OCI-LY3 (cell line): ENCODE measurements at regions not wholly inside any gene's neighbourhood (a gene's known extent, or its start where the extent isn't known, plus 50 kb on each side); places are given as distances from the start of the nearest gene placed in this dataset.
"Not testable (repeated sequence)": the region's sequence is repeated elsewhere in the genome, so short reads cannot be mapped to it uniquely, and the experiment has no call there.

Experiments
- H2AFZ ChIP-seq: fragments of 200-600, 300-600 bp; shearing (Covaris generic); 2 replicates; pipeline ENCODE4 v1.6.0; 2014; ENCODE audit warnings: antibody characterized with exemption, low read depth, low read length
- H3K27ac ChIP-seq: fragments of 200-600, 300-600 bp; sonication (generic); 2 replicates; pipeline ENCODE4 v1.5.1; 2014; ENCODE audit warnings: mild to moderate bottlenecking, low read length, moderate library complexity, mixed read lengths
- H3K27me3 ChIP-seq: fragments of 200-600, 300-600 bp; sonication (generic); 2 replicates; pipeline ENCODE4 v1.6.1; 2014; ENCODE audit warnings: low read depth, low read length, mixed read lengths
- H3K36me3 ChIP-seq: fragments of 200-600, 300-600 bp; sonication (generic); replicated peaks from 2 replicates; pipeline ENCODE3; 2014; ENCODE audit warnings: low read depth, low read length, mixed read lengths
- H3K4me1 ChIP-seq: fragments of 300-600, 200-600 bp; sonication (generic); 2 replicates; pipeline ENCODE4 v1.6.1; 2014; ENCODE audit warnings: low read length, mixed read lengths
- H3K4me2 ChIP-seq: fragments of 200-600, 300-600 bp; sonication (generic); 2 replicates; pipeline ENCODE4 v1.6.1; 2014; ENCODE audit warnings: low read length, mixed read lengths
- H3K4me3 ChIP-seq: fragments of 300-600, 200-600 bp; sonication (generic); 2 replicates; pipeline ENCODE4 v1.5.1; 2014; ENCODE audit warnings: antibody characterized with exemption, mild to moderate bottlenecking, low read length, moderate library complexity
- H3K79me2 ChIP-seq: fragments of 300-600, 200-600 bp; shearing (Covaris generic); 2 replicates; pipeline ENCODE4 v1.6.1; 2014; ENCODE audit warnings: mild to moderate bottlenecking, low read length, mixed read lengths
- H3K9ac ChIP-seq: fragments of 300-600, 200-600 bp; shearing (Covaris generic); 2 replicates; pipeline ENCODE4 v1.6.0; 2014; ENCODE audit warnings: mild to moderate bottlenecking, low read length, moderate library complexity
- H3K9me3 ChIP-seq: fragments of 200-600, 300-600 bp; shearing (Covaris generic); 2 replicates; pipeline ENCODE4 v1.6.1; 2014; ENCODE audit warnings: low read length, mixed read lengths; ENCODE audit not compliant: insufficient read depth
- H4K20me1 ChIP-seq: fragments of 200-600, 300-600 bp; sonication (generic); 2 replicates; pipeline ENCODE4 v1.6.1; 2016; ENCODE audit warnings: low read length, mixed read lengths; ENCODE audit not compliant: insufficient read depth
- EZH2phosphoT487 ChIP-seq: fragments of 200-600 bp; shearing (Covaris generic); IDR thresholded peaks from 2 replicates; pipeline ENCODE4 v1.6.1; 2018; ENCODE audit warnings: antibody characterized with exemption, mixed run types, low read depth
- TF ChIP-seq, protein P1 (sequence below): fragments of 200-600, 300-600 bp; sonication (generic); IDR thresholded peaks from 2 replicates; pipeline ENCODE4 v1.5.1; 2014; ENCODE audit warnings: antibody characterized with exemption, low read length, low read depth

DNA sequence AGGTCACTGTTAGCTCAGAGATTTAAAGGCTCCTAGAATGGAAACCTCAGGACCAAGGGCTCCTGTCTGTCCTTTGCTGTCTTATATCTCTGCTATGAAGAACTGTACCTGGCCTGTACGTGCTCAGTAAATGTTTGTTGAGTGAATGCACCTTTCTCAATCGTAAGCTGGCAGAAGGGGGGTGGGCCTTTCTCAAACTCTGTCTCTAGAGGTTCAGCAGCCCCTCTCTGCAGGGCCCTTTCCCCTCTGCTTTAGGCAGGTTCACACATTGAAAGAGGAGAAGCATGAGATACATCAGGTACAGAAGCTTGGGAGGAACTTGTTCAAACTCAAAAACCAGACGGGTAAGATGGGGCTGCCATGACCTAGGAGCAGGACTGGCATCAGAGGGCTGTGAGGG lies 155.6 kb downstream of the GOLGA6L4 start:
- Histone ChIP-seq H4K20me1 (no peaks in the 10 kb centered on the region), H3K9ac (no peak overlapping the region), H3K27ac (no peak overlapping the region), H3K4me1 (no peaks in the 10 kb centered on the region), H3K9me3 (no peaks in the 10 kb centered on the region), H3K4me3 (no peak overlapping the region), H3K79me2 (no peaks in the 10 kb centered on the region), H3K27me3 (no peaks in the 10 kb centered on the region), H3K4me2 (no peak overlapping the region), H3K36me3 (no peaks in the 10 kb centered on the region), H2AFZ (no peak overlapping the region)
- no peak for TF ChIP-seq EZH2phosphoT487
- TF ChIP-seq, protein P1, sequence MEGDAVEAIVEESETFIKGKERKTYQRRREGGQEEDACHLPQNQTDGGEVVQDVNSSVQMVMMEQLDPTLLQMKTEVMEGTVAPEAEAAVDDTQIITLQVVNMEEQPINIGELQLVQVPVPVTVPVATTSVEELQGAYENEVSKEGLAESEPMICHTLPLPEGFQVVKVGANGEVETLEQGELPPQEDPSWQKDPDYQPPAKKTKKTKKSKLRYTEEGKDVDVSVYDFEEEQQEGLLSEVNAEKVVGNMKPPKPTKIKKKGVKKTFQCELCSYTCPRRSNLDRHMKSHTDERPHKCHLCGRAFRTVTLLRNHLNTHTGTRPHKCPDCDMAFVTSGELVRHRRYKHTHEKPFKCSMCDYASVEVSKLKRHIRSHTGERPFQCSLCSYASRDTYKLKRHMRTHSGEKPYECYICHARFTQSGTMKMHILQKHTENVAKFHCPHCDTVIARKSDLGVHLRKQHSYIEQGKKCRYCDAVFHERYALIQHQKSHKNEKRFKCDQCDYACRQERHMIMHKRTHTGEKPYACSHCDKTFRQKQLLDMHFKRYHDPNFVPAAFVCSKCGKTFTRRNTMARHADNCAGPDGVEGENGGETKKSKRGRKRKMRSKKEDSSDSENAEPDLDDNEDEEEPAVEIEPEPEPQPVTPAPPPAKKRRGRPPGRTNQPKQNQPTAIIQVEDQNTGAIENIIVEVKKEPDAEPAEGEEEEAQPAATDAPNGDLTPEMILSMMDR = no peak

DNA sequence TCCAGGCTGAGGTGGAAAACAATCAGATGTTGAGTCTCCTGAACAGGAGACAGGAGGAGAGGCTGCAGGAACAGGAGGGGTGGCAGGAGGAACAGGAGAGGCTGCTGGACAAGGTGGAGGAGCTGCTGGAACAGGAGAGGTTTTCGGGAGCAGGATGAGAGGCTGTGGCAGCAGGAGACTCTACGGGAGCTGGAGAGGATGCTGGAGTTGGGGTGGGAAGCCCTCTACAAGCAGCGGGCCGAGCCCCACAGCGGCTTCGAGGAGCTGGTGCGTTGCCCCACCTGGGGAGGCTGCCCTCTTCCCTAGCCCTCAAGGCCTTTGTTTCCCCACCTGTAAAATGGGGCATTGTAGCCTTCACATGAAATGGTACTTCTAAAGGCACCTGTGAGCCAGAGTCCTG lies 156.4 kb downstream of the GOLGA6L4 start:
- H2AFZ ChIP-seq, H3K36me3 ChIP-seq, H3K4me1 ChIP-seq, H3K4me3 ChIP-seq, H3K27ac ChIP-seq, H3K79me2 ChIP-seq, H4K20me1 ChIP-seq, H3K27me3 ChIP-seq, H3K9ac ChIP-seq, H3K4me2 ChIP-seq, H3K9me3 ChIP-seq: not testable (repeated sequence)

- not testable (repeated sequence) for H3K9me3 ChIP-seq, H3K4me2 ChIP-seq, H3K4me1 ChIP-seq, H3K4me3 ChIP-seq, H3K27me3 ChIP-seq, H4K20me1 ChIP-seq, H3K36me3 ChIP-seq, H2AFZ ChIP-seq, H3K9ac ChIP-seq, H3K27ac ChIP-seq, H3K79me2 ChIP-seq
Measured at GRCh38 chr15:84393386-84393936, 157.9 kb downstream of the GOLGA6L4 start.

DNA sequence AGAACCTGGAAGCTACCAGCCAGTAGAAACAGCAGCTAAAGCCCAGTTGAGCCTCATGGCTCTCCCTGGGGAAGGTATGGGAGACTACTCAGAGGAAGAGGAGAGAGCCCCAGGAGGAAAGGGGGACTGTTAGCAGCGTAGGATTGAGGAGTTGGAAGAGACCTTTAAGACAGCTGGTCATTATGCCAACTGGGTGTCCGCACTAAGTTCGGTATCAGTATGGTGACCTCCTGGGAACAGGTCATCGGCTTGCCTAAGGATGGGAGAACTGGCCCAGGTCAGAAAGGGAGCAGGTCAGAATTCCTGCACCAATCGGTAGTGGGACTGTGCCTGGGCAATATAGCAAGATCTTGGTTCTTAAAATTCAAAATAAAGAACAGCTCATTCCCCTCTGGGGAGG lies 158.4 kb downstream of the GOLGA6L4 start:
- not testable (repeated sequence) for H3K27ac ChIP-seq, H3K9me3 ChIP-seq, H3K4me1 ChIP-seq, H2AFZ ChIP-seq, H4K20me1 ChIP-seq, H3K27me3 ChIP-seq, H3K9ac ChIP-seq, H3K79me2 ChIP-seq, H3K36me3 ChIP-seq, H3K4me2 ChIP-seq, H3K4me3 ChIP-seq

GRCh38 chr15:84395384-84395783 lies 159.8 kb downstream of the GOLGA6L4 start:
- H3K4me3 ChIP-seq = not testable (repeated sequence)

GRCh38 chr15:84395881-84396280 lies 160.3 kb downstream of the GOLGA6L4 start:
- not testable (repeated sequence) for H3K4me1 ChIP-seq, H3K4me2 ChIP-seq, H3K79me2 ChIP-seq, H3K4me3 ChIP-seq, H2AFZ ChIP-seq, H4K20me1 ChIP-seq, H3K36me3 ChIP-seq, H3K27me3 ChIP-seq, H3K9ac ChIP-seq, H3K27ac ChIP-seq, H3K9me3 ChIP-seq

More at GRCh38 chr15:84395384-84395783, 159.8 kb downstream of the GOLGA6L4 start:
- not testable (repeated sequence) for H3K79me2 ChIP-seq, H3K9ac ChIP-seq, H3K4me1 ChIP-seq, H3K9me3 ChIP-seq, H3K27me3 ChIP-seq, H3K4me2 ChIP-seq, H3K36me3 ChIP-seq, H2AFZ ChIP-seq, H4K20me1 ChIP-seq, H3K27ac ChIP-seq

- not testable (repeated sequence) for H3K4me1 ChIP-seq, H3K9ac ChIP-seq, H2AFZ ChIP-seq, H3K27me3 ChIP-seq, H3K79me2 ChIP-seq, H4K20me1 ChIP-seq, H3K4me2 ChIP-seq, H3K27ac ChIP-seq, H3K4me3 ChIP-seq, H3K36me3 ChIP-seq, H3K9me3 ChIP-seq
Measured at GRCh38 chr15:84397066-84397465, 161.5 kb downstream of the GOLGA6L4 start.

GRCh38 chr15:84398087-84398486 lies 162.5 kb downstream of the GOLGA6L4 start:
- H3K27me3 ChIP-seq, H3K4me1 ChIP-seq, H3K36me3 ChIP-seq, H3K4me2 ChIP-seq, H3K79me2 ChIP-seq, H2AFZ ChIP-seq, H3K27ac ChIP-seq, H3K9me3 ChIP-seq, H3K4me3 ChIP-seq, H3K9ac ChIP-seq, H4K20me1 ChIP-seq: not testable (repeated sequence)
